Immature natural killer cell (primary cell): ENCODE measurements at regions not wholly inside any gene's neighbourhood (a gene's known extent, or its start where the extent isn't known, plus 50 kb on each side); places are given as distances from the start of the nearest gene placed in this dataset.
"Not testable (repeated sequence)": the region's sequence is repeated elsewhere in the genome, so short reads cannot be mapped to it uniquely, and the experiment has no call there.

ENCODE experiments used
- DNase-seq, 3 donors: peaks; one replicate each; pipeline ENCODE4 v3.0.0; 2022; ENCODE audit warnings: mixed read lengths in 1 of 3
- H3K27ac Mint-ChIP-seq, 6 donors: one replicate each; pipeline ENCODE4 v1.8.0; 2020; ENCODE audit warnings: mixed read lengths in 6 of 6, mild to moderate bottlenecking in 5 of 6, inconsistent platforms in 4 of 6, moderate library complexity in 3 of 6
- H3K27me3 Mint-ChIP-seq, 3 donors: one replicate each; pipeline ENCODE4 v1.8.0; 2020 to 2021; ENCODE audit warnings: low read depth in 3 of 3, mild to moderate bottlenecking in 3 of 3, mixed read lengths in 3 of 3, moderate library complexity in 3 of 3, inconsistent platforms in 1 of 3
- H3K36me3 Mint-ChIP-seq, 3 donors: one replicate each; pipeline ENCODE4 v1.8.0; 2020; ENCODE audit warnings: mixed read lengths in 3 of 3, inconsistent platforms in 2 of 3, mild to moderate bottlenecking in 2 of 3
- H3K4me1 Mint-ChIP-seq, 2 donors: one replicate each; pipeline ENCODE4 v1.8.0; 2020; ENCODE audit warnings: inconsistent platforms in 2 of 2, mild to moderate bottlenecking in 2 of 2, mixed read lengths in 2 of 2, moderate library complexity in 1 of 2
- H3K4me3 Mint-ChIP-seq, 5 donors: one replicate each; pipeline ENCODE4 v1.8.0; 2020; ENCODE audit warnings: mild to moderate bottlenecking in 5 of 5, mixed read lengths in 5 of 5, inconsistent platforms in 3 of 5, moderate library complexity in 3 of 5
- H3K9me3 Mint-ChIP-seq, 6 donors: one replicate each; pipeline ENCODE4 v1.8.0; 2020; ENCODE audit warnings: mild to moderate bottlenecking in 6 of 6, mixed read lengths in 6 of 6, inconsistent platforms in 4 of 6, moderate library complexity in 3 of 6

- not testable (repeated sequence) for H3K4me1 Mint-ChIP-seq, H3K4me3 Mint-ChIP-seq, H3K36me3 Mint-ChIP-seq, H3K27me3 Mint-ChIP-seq, H3K9me3 Mint-ChIP-seq, DNase-seq, H3K27ac Mint-ChIP-seq
These were observed 64.4 kb downstream of the TMEM200C start for GRCh38 chr18:5830902-5831301.

- Mint-ChIP-seq H3K4me3 (no peak overlapping the region), H3K4me1 (no peaks in the 10 kb centered on the region), H3K9me3 (peaks cover 0 to 7% (median 0%) of the 10 kb centered on the region in 6 donors)
These were observed 66.4 kb downstream of the TMEM200C start for GRCh38 chr18:5828913-5829312.

DNA sequence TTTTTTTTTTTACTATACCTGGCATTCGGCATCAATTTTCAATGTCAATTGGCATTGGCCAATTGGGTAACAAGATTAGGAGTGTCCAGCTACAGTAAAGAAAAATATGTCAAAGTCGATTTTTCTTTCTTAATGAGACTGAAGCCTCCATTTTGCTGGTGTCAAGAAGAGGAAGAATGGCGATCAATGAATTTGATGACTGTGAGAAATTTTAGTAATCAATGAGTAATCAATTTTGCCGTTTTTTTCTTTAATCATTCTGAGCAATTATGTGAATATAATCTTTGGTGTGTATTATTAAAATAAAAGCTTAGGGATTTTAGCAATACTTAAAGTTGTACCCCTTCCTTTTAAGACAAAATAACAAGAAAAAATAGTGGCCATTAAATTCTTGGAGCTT lies 69.7 kb downstream of the TMEM200C start:
- Mint-ChIP-seq H3K9me3 (peaks cover 0 to 7% (median 0%) of the 10 kb centered on the region in 6 donors), H3K4me1 (no peaks in the 10 kb centered on the region), H3K27ac (no peak overlapping the region), H3K36me3 (no peaks in the 10 kb centered on the region), H3K27me3 (peaks cover 0 to 3% (median 0%) of the 10 kb centered on the region in 3 donors), H3K4me3 (no peak overlapping the region)
- no peak for DNase-seq

More at GRCh38 chr18:5828913-5829312, 66.4 kb downstream of the TMEM200C start:
- no peak for DNase-seq
- peaks cover 0 to 3% (median 3%) of the 10 kb centered on the region in 3 donors for H3K27me3 Mint-ChIP-seq
- no peak overlapping the region for H3K27ac Mint-ChIP-seq
- no peaks in the 10 kb centered on the region for H3K36me3 Mint-ChIP-seq

DNA sequence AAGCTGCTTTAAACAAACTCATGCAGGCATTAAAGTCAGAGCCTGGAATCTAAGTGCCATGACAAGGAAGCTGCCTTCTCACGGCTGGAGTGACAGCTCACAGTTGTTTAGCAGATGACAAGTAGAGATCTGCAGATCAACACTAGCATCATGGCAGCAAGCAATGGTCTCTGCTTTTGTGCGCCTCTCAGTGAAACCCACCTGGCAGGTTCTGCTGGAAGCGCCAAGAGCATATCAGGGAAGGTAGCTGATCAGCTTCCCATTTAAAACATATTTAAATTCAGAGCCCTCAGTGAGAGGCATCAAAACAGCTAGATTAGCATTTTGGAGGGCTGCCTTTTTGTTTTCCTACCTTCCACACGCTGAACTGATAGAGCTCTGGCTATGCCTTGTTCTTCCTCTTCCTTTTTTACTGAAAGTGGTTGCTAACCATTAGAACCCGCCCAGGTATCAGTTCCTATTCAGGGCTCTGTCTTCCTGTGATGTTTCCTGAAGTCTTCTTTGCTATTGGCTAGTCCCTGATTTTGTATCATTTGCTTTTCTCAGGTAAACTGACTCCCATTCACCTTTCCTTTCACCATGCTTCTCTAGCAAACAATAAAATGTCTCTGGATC lies 70.8 kb downstream of the TMEM200C start:
- Mint-ChIP-seq H3K9me3 (peaks cover 0 to 7% (median 0%) of the 10 kb centered on the region in 6 donors), H3K27ac (no peak overlapping the region), H3K27me3 (peaks cover 0 to 3% (median 0%) of the 10 kb centered on the region in 3 donors), H3K4me1 (no peaks in the 10 kb centered on the region), H3K36me3 (no peaks in the 10 kb centered on the region), H3K4me3 (no peak overlapping the region)
- DNase-seq: no peak

DNA sequence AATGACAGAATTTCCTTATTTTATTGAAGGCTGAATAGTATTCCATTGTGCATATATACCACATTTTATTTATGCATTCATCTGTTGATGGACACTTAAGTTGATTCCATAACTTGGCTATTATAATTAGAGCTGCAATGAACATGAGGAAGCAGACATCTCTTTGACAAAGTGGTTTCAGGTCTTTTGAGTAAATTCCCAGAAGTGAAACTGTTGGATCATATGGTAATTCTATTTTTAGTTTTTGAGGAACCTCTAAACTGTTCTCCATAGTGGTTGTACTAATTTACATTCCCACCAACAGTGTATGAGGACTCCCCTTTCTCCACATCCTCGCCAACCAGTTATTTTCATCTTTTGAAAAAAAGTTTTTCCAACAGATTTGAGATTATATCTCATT lies 77.5 kb downstream of the TMEM200C start:
- no peaks in the 10 kb centered on the region for H3K4me1 Mint-ChIP-seq
- no peaks in the 10 kb centered on the region for H3K36me3 Mint-ChIP-seq
- no peak overlapping the region for H3K27ac Mint-ChIP-seq
- no peak overlapping the region for H3K4me3 Mint-ChIP-seq
- no peaks in the 10 kb centered on the region for H3K27me3 Mint-ChIP-seq
- no peak for DNase-seq
- no peaks in the 10 kb centered on the region for H3K9me3 Mint-ChIP-seq

DNA sequence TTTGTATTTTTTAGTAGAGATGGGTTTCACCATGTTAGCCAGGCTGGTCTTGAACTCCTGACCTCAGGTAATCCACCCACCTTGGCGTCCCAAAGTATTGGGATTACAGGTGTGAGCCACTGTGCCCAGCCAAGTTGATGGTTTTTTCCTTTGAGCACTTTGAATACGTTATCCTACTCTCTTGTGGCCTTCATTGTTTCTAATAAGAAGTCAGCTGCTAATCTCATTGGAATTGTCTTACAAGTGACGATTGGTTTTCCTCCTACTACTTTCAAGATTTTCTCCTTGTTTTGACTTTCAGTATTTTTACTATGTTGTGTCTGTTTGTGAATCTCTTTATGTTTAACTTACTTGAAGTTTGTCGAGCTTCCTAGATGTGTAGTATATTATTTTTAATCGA lies 88.5 kb downstream of the TMEM200C start:
- H3K36me3 Mint-ChIP-seq: no peaks in the 10 kb centered on the region
- no peak overlapping the region for H3K27ac Mint-ChIP-seq
- no peaks in the 10 kb centered on the region for H3K4me1 Mint-ChIP-seq
- peaks cover 0 to 7% (median 1%) of the 10 kb centered on the region in 3 donors for H3K27me3 Mint-ChIP-seq
- H3K4me3 Mint-ChIP-seq: no peak overlapping the region
- peaks cover 5 to 40% (median 11%) of the 10 kb centered on the region in 6 donors for H3K9me3 Mint-ChIP-seq
- DNase-seq: no peak

- no peak for DNase-seq
- Mint-ChIP-seq H3K36me3 (no peaks in the 10 kb centered on the region), H3K27ac (no peak overlapping the region), H3K9me3 (peaks cover 0 to 12% (median 4%) of the 10 kb centered on the region in 6 donors), H3K4me1 (no peaks in the 10 kb centered on the region), H3K27me3 (peaks cover 0 to 2% (median 0%) of the 10 kb centered on the region in 3 donors), H3K4me3 (no peak overlapping the region)
These were observed 107.4 kb downstream of the TMEM200C start for GRCh38 chr18:5787936-5788335.

DNA sequence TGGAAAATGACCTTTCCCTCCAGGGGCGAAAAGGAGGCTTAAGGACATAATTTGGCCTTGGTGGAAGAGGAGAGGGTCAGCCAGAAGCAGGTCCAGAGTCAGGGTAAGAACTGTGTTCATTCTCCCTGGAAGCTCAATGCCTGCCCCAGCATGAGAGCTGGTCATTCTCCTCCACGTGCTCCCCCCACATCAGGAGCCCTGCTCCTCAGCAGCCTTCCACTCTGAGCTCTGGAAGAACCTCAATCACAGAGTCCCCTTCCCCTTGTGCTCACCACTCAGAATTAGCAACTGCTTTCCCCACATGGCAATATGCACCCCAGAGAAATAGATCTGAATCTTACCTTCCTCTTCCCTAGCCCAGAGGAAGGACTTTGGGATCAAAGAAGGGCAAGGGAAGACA lies 115.4 kb downstream of the TMEM200C start:
- H3K27me3 Mint-ChIP-seq: no peaks in the 10 kb centered on the region
- H3K27ac Mint-ChIP-seq: no peak overlapping the region
- H3K4me1 Mint-ChIP-seq: no peaks in the 10 kb centered on the region

DNA sequence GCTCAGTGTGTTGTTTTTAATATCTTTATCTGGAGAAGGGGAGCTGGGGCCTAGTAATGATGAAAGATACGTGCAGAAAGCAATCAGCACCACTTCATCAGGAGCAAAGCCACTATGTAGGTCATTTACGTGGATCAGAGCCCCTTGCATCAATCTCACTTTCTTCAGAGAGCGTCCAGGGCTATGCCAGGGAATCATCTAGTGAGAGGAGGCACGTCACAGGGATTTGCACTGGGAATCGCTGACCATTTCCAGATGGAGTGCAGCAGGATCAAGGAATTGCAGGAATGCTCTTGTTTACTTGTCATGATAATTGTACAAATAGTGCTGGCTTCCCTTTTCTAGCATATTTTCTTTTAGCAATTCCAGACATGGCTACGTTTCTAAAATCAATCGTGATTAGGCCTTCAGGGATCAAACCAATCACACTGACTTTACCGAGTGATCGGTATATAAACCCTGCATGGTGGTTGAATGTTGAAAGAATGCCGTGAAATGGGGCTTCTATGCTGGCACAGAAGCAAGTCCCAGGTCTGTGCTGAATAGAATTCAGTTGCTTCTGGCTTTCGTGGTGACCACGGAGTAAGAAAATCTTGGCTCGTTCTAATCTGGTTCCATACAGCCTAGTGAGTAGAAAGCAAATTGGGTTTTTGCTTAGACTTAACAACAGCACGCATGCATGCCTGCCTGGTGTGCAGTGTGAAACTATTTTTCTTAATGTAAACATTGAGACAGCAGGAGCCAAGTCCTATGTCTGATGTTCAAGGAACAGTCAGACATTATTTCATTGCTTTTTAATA lies 122.8 kb downstream of the TMEM200C start:
- Mint-ChIP-seq H3K27me3 (peaks cover 0 to 2% (median 0%) of the 10 kb centered on the region in 3 donors), H3K4me3 (no peak overlapping the region), H3K9me3 (peaks cover 0 to 5% (median 0%) of the 10 kb centered on the region in 6 donors), H3K27ac (no peak overlapping the region), H3K36me3 (no peaks in the 10 kb centered on the region), H3K4me1 (no peaks in the 10 kb centered on the region)
- no peak for DNase-seq

More for the DNA sequence above, 115.4 kb downstream of the TMEM200C start:
- DNase-seq: no peak
- no peaks in the 10 kb centered on the region for H3K36me3 Mint-ChIP-seq
- peaks cover 0 to 10% (median 0%) of the 10 kb centered on the region in 6 donors for H3K9me3 Mint-ChIP-seq
- no peak overlapping the region for H3K4me3 Mint-ChIP-seq

DNA sequence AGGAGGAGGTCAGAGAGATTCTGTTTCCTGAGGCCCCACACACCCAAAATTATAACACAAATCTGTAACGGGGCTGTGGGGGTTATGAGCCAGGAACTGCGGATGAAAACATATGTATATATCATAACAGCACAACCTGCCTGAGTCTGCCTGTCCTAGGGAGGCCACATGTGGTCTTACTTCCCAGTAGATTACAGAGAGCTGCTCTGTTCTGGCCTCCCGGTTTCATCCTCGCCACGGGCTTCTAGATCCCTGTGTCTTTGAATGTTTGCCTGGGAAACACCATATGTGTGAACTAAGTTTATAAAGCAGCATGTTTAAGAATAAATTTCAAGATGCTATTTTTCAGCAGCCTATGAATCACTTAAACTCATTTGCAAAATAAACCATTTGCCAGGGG lies 124.0 kb downstream of the TMEM200C start:
- H3K9me3 Mint-ChIP-seq: peaks cover 0 to 8% (median 0%) of the 10 kb centered on the region in 6 donors
- peaks cover 0 to 3% (median 0%) of the 10 kb centered on the region in 3 donors for H3K27me3 Mint-ChIP-seq
- no peak overlapping the region for H3K4me3 Mint-ChIP-seq
- H3K4me1 Mint-ChIP-seq: no peaks in the 10 kb centered on the region
- no peak overlapping the region for H3K27ac Mint-ChIP-seq
- no peaks in the 10 kb centered on the region for H3K36me3 Mint-ChIP-seq
- DNase-seq: no peak

DNA sequence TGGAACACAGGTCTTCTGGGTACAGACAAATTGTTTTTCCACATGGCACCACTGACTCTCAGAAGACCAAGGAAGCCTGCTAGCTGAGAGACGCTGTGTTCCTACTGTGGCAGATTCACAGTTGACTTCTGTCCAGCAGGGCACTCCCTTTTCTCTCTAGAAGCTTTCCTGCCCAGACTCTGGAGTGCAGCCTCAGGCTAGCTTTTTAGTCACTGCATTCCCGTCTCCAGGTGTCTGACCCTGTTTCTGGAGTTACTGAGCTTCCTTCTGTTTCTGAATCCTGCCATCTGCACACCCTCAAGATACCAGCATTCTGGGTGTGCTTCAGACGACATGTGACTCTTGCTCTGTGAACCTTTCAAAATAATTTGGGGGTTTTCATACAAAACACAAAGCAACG lies 125.1 kb downstream of the TMEM200C start:
- H3K27me3 Mint-ChIP-seq: peaks cover 0 to 3% (median 0%) of the 10 kb centered on the region in 3 donors
- no peak overlapping the region for H3K27ac Mint-ChIP-seq
- no peaks in the 10 kb centered on the region for H3K4me1 Mint-ChIP-seq
- no peaks in the 10 kb centered on the region for H3K36me3 Mint-ChIP-seq
- DNase-seq: no peak
- H3K9me3 Mint-ChIP-seq: peaks cover 0 to 8% (median 0%) of the 10 kb centered on the region in 6 donors
- H3K4me3 Mint-ChIP-seq: no peak overlapping the region

DNA sequence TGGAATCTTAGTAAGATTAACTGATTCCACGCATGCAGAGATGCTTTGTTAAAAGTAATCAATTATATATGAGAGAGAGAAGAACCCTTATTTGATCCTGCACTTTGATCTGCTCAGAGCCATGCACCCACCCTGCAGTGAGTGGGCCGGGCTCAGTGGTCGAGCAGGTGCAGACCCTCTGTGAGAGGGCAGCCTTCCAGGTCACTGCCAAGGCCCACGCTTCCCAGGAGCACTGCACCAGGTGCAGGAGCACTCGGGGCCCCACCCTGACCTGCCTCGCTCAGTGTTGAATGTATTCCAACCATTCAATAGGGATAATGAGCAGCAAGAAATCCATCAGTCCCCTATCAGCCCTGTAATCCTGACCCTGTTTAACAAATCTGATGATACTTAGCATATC lies 126.9 kb downstream of the TMEM200C start:
- DNase-seq: no peak
- Mint-ChIP-seq H3K36me3 (no peaks in the 10 kb centered on the region), H3K27me3 (peaks cover 0 to 2% (median 0%) of the 10 kb centered on the region in 3 donors), H3K4me1 (no peaks in the 10 kb centered on the region), H3K27ac (no peak overlapping the region), H3K4me3 (no peak overlapping the region), H3K9me3 (peaks cover 0 to 8% (median 0%) of the 10 kb centered on the region in 6 donors)

DNA sequence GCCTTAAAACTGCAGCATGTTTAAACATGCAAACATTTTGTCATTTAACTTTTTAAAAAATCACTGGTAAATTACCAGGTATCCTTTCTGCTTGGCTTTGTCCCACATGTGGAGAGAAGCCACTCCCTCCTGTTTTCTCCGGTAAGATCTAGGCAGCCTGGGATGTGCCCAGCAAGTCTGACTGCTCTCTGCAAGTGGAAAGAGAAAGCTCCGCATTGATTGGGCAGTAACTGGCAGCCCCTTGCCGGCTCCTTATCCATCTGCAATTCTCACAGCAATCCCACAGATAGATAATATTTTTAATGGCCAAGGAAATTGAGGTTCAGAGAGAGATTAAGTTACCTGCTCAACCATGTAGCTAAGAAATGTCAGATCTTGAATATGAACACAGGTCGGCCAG lies 136.1 kb downstream of the TMEM200C start:
- H3K9me3 Mint-ChIP-seq: peaks cover 0 to 11% (median 0%) of the 10 kb centered on the region in 6 donors
- DNase-seq: no peak
- H3K4me3 Mint-ChIP-seq: no peak overlapping the region
- H3K36me3 Mint-ChIP-seq: no peaks in the 10 kb centered on the region
- peaks cover 2 to 13% (median 4%) of the 10 kb centered on the region in 3 donors for H3K27me3 Mint-ChIP-seq
- H3K27ac Mint-ChIP-seq: no peak overlapping the region
- no peaks in the 10 kb centered on the region for H3K4me1 Mint-ChIP-seq

DNA sequence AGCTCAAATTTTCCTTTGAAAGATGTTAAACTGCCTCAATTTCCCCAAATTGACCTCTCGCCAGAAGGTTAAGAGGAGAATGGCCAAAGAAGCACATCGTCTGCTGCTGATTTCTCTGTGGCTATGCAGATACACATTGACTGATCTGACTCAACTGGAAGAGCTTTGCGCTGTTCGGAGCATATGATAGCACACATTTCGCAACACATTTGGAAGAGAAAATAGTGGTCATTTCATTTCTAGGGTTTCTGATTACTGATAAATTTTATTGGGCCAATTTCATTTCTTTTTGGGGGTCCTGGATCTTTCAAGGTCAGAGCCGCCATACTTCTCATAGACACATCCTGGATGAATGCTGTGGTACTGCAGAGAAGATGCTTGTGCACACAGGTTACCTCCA lies 138.5 kb downstream of the TMEM200C start:
- no peak overlapping the region for H3K27ac Mint-ChIP-seq
- H3K4me1 Mint-ChIP-seq: no peaks in the 10 kb centered on the region
- H3K36me3 Mint-ChIP-seq: no peaks in the 10 kb centered on the region
- no peak overlapping the region for H3K4me3 Mint-ChIP-seq
- no peak for DNase-seq
- peaks cover 0 to 9% (median 0%) of the 10 kb centered on the region in 6 donors for H3K9me3 Mint-ChIP-seq
- H3K27me3 Mint-ChIP-seq: peaks cover 3 to 13% (median 4%) of the 10 kb centered on the region in 3 donors
